ENCODE measurements at regions not wholly inside any gene's neighbourhood (a gene's known extent, or its start where the extent isn't known, plus 50 kb on each side); places are given as distances from the start of the nearest gene placed in this dataset.

- peak; percentile 53 for DNase-seq
These were observed 53.0 kb upstream of the ANKEF1 start for GRCh38 chr20:9981829-9982228.

GRCh38 chr20:9978397-9979004, 56.3 kb upstream of the ANKEF1 start:
- DNase-seq, result peak; percentile 90

- no peak for DNase-seq
These were observed 57.2 kb upstream of the ANKEF1 start for GRCh38 chr20:9977629-9978028.

GRCh38 chr20:9974324-9974723, 60.5 kb upstream of the ANKEF1 start:
- no peak for DNase-seq

- no peak for DNase-seq
These were observed 63.0 kb upstream of the ANKEF1 start for GRCh38 chr20:9971746-9972145.

- no peak for DNase-seq
These were observed 65.2 kb upstream of the ANKEF1 start for GRCh38 chr20:9969626-9970025.

- DNase-seq, result no peak
These were observed 66.8 kb upstream of the ANKEF1 start for GRCh38 chr20:9968015-9968414.

GRCh38 chr20:9966966-9967365, 67.8 kb upstream of the ANKEF1 start:
- DNase-seq, result no peak

GRCh38 chr20:9963029-9963428, 71.8 kb upstream of the ANKEF1 start:
- no peak for DNase-seq

- DNase-seq, result no peak
These were observed 76.1 kb upstream of the ANKEF1 start for GRCh38 chr20:9958693-9959092.

GRCh38 chr20:9955646-9956045, 79.1 kb upstream of the ANKEF1 start:
- DNase-seq, result peak; percentile 4

GRCh38 chr20:9949563-9949962, 85.2 kb upstream of the ANKEF1 start:
- no peak for DNase-seq

GRCh38 chr20:9945408-9945807, 89.4 kb upstream of the ANKEF1 start:
- DNase-seq, result peak; percentile 18

GRCh38 chr20:9942736-9943135, 92.1 kb upstream of the ANKEF1 start:
- DNase-seq, result no peak

- DNase-seq, result no peak
These were observed 94.5 kb upstream of the ANKEF1 start for GRCh38 chr20:9940329-9940728.

GRCh38 chr20:9939231-9939630, 95.6 kb upstream of the ANKEF1 start:
- no peak for DNase-seq

GRCh38 chr20:9935285-9935684, 96.4 kb upstream of the PAK5 start:
- DNase-seq, result no peak

- DNase-seq, result no peak
These were observed 91.3 kb upstream of the PAK5 start for GRCh38 chr20:9930142-9930541.

- no peak for DNase-seq
These were observed 90.1 kb upstream of the PAK5 start for GRCh38 chr20:9928955-9929354.

GRCh38 chr20:9928281-9928737, 89.4 kb upstream of the PAK5 start:
- no peak for DNase-seq

- no peak for DNase-seq
These were observed 88.3 kb upstream of the PAK5 start for GRCh38 chr20:9927224-9927623.

GRCh38 chr20:9926476-9926875, 87.6 kb upstream of the PAK5 start:
- DNase-seq, result no peak

- no peak for DNase-seq
These were observed 87.1 kb upstream of the PAK5 start for GRCh38 chr20:9926007-9926406.

- no peak for DNase-seq
These were observed 84.8 kb upstream of the PAK5 start for GRCh38 chr20:9923648-9924047.

- no peak for DNase-seq
These were observed 82.0 kb upstream of the PAK5 start for GRCh38 chr20:9920866-9921265.

Measured in fibroblast of upper back skin (primary cell).